K562 (cell line): ENCODE measurements at regions not wholly inside any gene's neighbourhood (a gene's known extent, or its start where the extent isn't known, plus 50 kb on each side); places are given as distances from the start of the nearest gene placed in this dataset.
A peak's percentile ranks its signal among the peaks of the same experiment; 100 is the strongest.

Source experiments
- ATAC-seq: fragments of 200-7000 bp; cut with Tn5 transposase; 3 replicates; pipeline ENCODE4 v1.9.1; 2020; ENCODE audit warnings: moderate library complexity
- BruUV-seq: library from RNA; stranded (reverse); fragments of 400-500 nt; replicated peaks from 2 replicates; lab custom pipeline; 2021; lab: Mats Ljungman, UMichigan
- CTCF ChIA-PET: fragments of 300-600 bp; formaldehyde crosslinking; extraction: SDS; loops from one replicate; lab custom pipeline; 2021; ENCODE audit warnings: low intra/inter-chr PET ratio; lab: Yijun Ruan, JAX
- POLR2A ChIA-PET: fragments of 300-600, 350-650 bp; sonication (Branson Sonifier 250); formaldehyde crosslinking; extraction: SDS; loops from one replicate; lab custom pipeline; 2021; ENCODE audit warnings: antibody characterized with exemption, inconsistent platforms; lab: Yijun Ruan, JAX
- DNase-seq, 4 experiments: peaks; one replicate each; pipeline versions ENCODE4 v3.0.0 to v3.0.0-alpha.2; 2011 to 2018; ENCODE audit warnings: low spot score in 3 of 4, mixed read lengths in 3 of 4; ENCODE audit errors: extremely low read depth in 1 of 4
- FAIRE-seq: peaks from 2 replicates; lab custom pipeline; 2011; peaks lifted over from hg19 to GRCh38; lab: Jason Lieb, UNC
- H2AFZ ChIP-seq: 2 replicates; pipeline ENCODE4 v1.6.0; 2011; ENCODE audit warnings: low read depth, low read length, control low read depth, inconsistent platforms
- H3K27ac ChIP-seq: fragments of 200-600 bp; 3 replicates; pipeline ENCODE4 v1.8.0; 2011; ENCODE audit warnings: low read depth, mild to moderate bottlenecking, control low read depth, inconsistent platforms, low read length, moderate library complexity, mixed read lengths; ENCODE audit errors: extremely low read depth
- H3K27me3 ChIP-seq, 2 experiments: fragments of 300-600 bp in 1 of 2; 2 replicates in 1 of 2; 3 replicates in 1 of 2; pipeline versions ENCODE4 v1.6.0 to v1.8.0; 2011; ENCODE audit warnings: inconsistent platforms in 2 of 2, low read length in 2 of 2, mild to moderate bottlenecking in 1 of 2, mixed read lengths in 1 of 2, moderate library complexity in 1 of 2; ENCODE audit not compliant: control insufficient read depth in 2 of 2, insufficient read depth in 2 of 2
- H3K36me3 ChIP-seq: fragments of 300-600 bp; 3 replicates; pipeline ENCODE4 v1.8.0; 2011; ENCODE audit warnings: mild to moderate bottlenecking, low read length, inconsistent platforms; ENCODE audit not compliant: control insufficient read depth, insufficient read depth
- H3K4me1 ChIP-seq, 2 experiments: fragments of 200-600 bp in 1 of 2; replicated peaks in 1 of 2; 2 replicates in 1 of 2; 3 replicates in 1 of 2; pipeline versions ENCODE4 v1.5.1 to v1.8.0; 2011; ENCODE audit warnings: inconsistent platforms in 2 of 2, low read length in 2 of 2, mild to moderate bottlenecking in 1 of 2, mixed read lengths in 1 of 2, moderate library complexity in 1 of 2; ENCODE audit not compliant: control insufficient read depth in 2 of 2, insufficient read depth in 2 of 2
- H3K4me2 ChIP-seq: 2 replicates; pipeline ENCODE4 v1.6.1; 2011; ENCODE audit warnings: low read length, control low read depth, inconsistent platforms, mixed read lengths; ENCODE audit not compliant: insufficient read depth
- H3K4me3 ChIP-seq: fragments of 200-600 bp; sonication (generic), shearing (Covaris generic); 2 replicates; pipeline ENCODE4 v1.5.1; 2016; ENCODE audit warnings: control low read depth, inconsistent platforms
- H3K79me2 ChIP-seq: fragments of 200-600 bp; 3 replicates; pipeline ENCODE4 v1.8.0; 2011; ENCODE audit warnings: low read length, inconsistent platforms; ENCODE audit not compliant: control insufficient read depth, insufficient read depth
- H3K9ac ChIP-seq, 2 experiments: 2 replicates each; pipeline versions ENCODE4 v1.6.0 to v1.6.1; 2011; ENCODE audit warnings: low read depth in 2 of 2, low read length in 2 of 2, control low read depth in 1 of 2, inconsistent platforms in 1 of 2, mild to moderate bottlenecking in 1 of 2, mixed read lengths in 1 of 2; ENCODE audit not compliant: insufficient read depth in 1 of 2
- H3K9me1 ChIP-seq: one replicate; pipeline ENCODE4 v1.6.0; 2011; ENCODE audit warnings: inconsistent platforms, mild to moderate bottlenecking, low read length, moderate library complexity; ENCODE audit not compliant: control insufficient read depth, insufficient read depth
- H3K9me3 ChIP-seq: replicated peaks from 2 replicates; pipeline ENCODE4 v1.5.1; 2011; ENCODE audit warnings: low read depth, low read length, inconsistent platforms; ENCODE audit not compliant: control insufficient read depth, insufficient read depth
- H4K20me1 ChIP-seq: replicated peaks from 2 replicates; pipeline ENCODE4 v1.6.1; 2011; ENCODE audit warnings: low read length, inconsistent platforms, mixed read lengths; ENCODE audit not compliant: control insufficient read depth, insufficient read depth
- BRCA1 ChIP-seq, 2 experiments: fragments of 450-650 bp in 1 of 2; sonication (generic) in 1 of 2; formaldehyde crosslinking in 1 of 2; IDR thresholded peaks; 2 replicates each; pipeline versions ENCODE4 v1.5.0 to v1.6.1; 2017 to 2020; ENCODE audit warnings: mild to moderate bottlenecking in 1 of 2, missing genetic modification reagents in 1 of 2
- CTCFL ChIP-seq: IDR thresholded peaks from 2 replicates; pipeline ENCODE4 v1.6.1; 2011; ENCODE audit warnings: borderline replicate concordance, low read depth, mild to moderate bottlenecking, moderate library complexity, low read length; ENCODE audit not compliant: insufficient read depth, poor library complexity, severe bottlenecking
- MAFG ChIP-seq: fragments of 450-650 bp; conservative IDR thresholded peaks from 2 replicates; pipeline ENCODE4 v1.6.1; 2016; ENCODE audit warnings: missing genetic modification characterization, missing compliant biosample characterization
- POLR2H ChIP-seq: IDR thresholded peaks from 2 replicates; pipeline ENCODE4 v1.6.1; 2016; ENCODE audit warnings: missing genetic modification characterization, low read depth, mild to moderate bottlenecking, control low read depth, missing compliant biosample characterization, moderate library complexity
- RAD21 ChIP-seq, 2 experiments: fragments of 250-450 bp in 1 of 2; fragments of 450-650 bp in 1 of 2; sonication (Bioruptor Pico) in 1 of 2; formaldehyde crosslinking in 1 of 2; IDR thresholded peaks in 1 of 2; conservative IDR thresholded peaks in 1 of 2; 2 replicates each; pipeline versions ENCODE4 v1.4.0 to v1.8.0; 2020 to 2022; ENCODE audit warnings: mild to moderate bottlenecking in 2 of 2, moderate library complexity in 1 of 2
- ZNF431 ChIP-seq: sonication (generic); formaldehyde crosslinking; IDR thresholded peaks from 2 replicates; pipeline ENCODE4 v1.8.0; 2022; ENCODE audit warnings: mild to moderate bottlenecking, missing genetic modification reagents
- WGBS: fragments of 100-300 bp; shearing (Covaris generic); methylation state at CpG from one replicate; pipeline ENCODE4 v1.1.6; 2016; ENCODE audit warnings: low coverage, mixed read lengths; ENCODE audit not compliant: insufficient coverage; ENCODE audit errors: missing lambda C conversion rate; 5-methylcytosine and 5-hydroxymethylcytosine counted together
- in situ Hi-C: fragments of 300-500 bp; cut with MboI; formaldehyde crosslinking; loops from 4 replicates; pipeline ENCODE4 v1.15.0; 2018; ENCODE audit warnings: inconsistent platforms, mixed read lengths
- intact Hi-C: fragments of 100-400 bp; cut with micrococcal nuclease; formaldehyde crosslinking; loops from 2 replicates; pipeline ENCODE4 v1.14.2; 2022

- DNase-seq: no peak
- ATAC-seq: no peak
- FAIRE-seq: no peak
- Histone ChIP-seq H3K9ac (no peak overlapping the region), H3K27ac (no peak overlapping the region), H3K9me1 (no peaks in the 10 kb centered on the region), H3K27me3 (no peaks in the 10 kb centered on the region), H3K36me3 (no peaks in the 10 kb centered on the region), H4K20me1 (no peaks in the 10 kb centered on the region), H3K4me2 (no peak overlapping the region), H3K79me2 (no peaks in the 10 kb centered on the region), H3K4me3 (no peak overlapping the region), H3K9me3 (no peaks in the 10 kb centered on the region), H3K4me1 (no peaks in the 10 kb centered on the region), H2AFZ (no peak overlapping the region)
- ChIA-PET CTCF (no interaction called here), POLR2A (no interaction called here)
- no TSS peak for BruUV-seq
- TF ChIP-seq ZNF431 (CRISPR knock-in tag) (no peak), POLR2H (no peak), BRCA1 (IDR thresholded peaks at IDR 0.05) (no peak), BRCA1 (CRISPR knock-in tag; IDR thresholded peaks at IDR 0.05) (no peak), CTCFL (no peak)
- in situ Hi-C loops (no loop called here), intact Hi-C loops (no loop called here)
Observed at GRCh38 chr18:41099451-41099850, 855.6 kb upstream of the PIK3C3 start.

GRCh38 chr18:41096504-41096903, 858.5 kb upstream of the PIK3C3 start:
- Histone ChIP-seq H3K79me2 (no peaks in the 10 kb centered on the region), H3K4me3 (no peak overlapping the region), H3K9me3 (no peaks in the 10 kb centered on the region), H3K36me3 (no peaks in the 10 kb centered on the region), H4K20me1 (no peaks in the 10 kb centered on the region), H3K9me1 (no peaks in the 10 kb centered on the region), H3K27ac (no peak overlapping the region), H2AFZ (no peak overlapping the region), H3K4me2 (no peak overlapping the region), H3K27me3 (no peaks in the 10 kb centered on the region), H3K9ac (no peak overlapping the region), H3K4me1 (no peaks in the 10 kb centered on the region)
- no peak for FAIRE-seq
- in situ Hi-C loops (no loop called here), intact Hi-C loops (no loop called here)
- no peak for DNase-seq
- 2% methylated on average over 5 of the region's 5 CpGs for WGBS
- TF ChIP-seq MAFG: no peak
- 0 out of 4 replicates have a peak, but pooled peaks of 1 of the 2 experiments have one; percentile 8 for TF ChIP-seq RAD21 (CRISPR knock-in tag; conservative IDR thresholded peaks at IDR 0.05 in 1 of 2, IDR thresholded peaks at IDR 0.05 in 1 of 2)
- ATAC-seq: no peak
- no TSS peak for BruUV-seq
- POLR2A ChIA-PET: no interaction called here
- CTCF ChIA-PET: no interaction called here
